ENCODE measurements at regions not wholly inside any gene's neighbourhood (a gene's known extent, or its start where the extent isn't known, plus 50 kb on each side); places are given as distances from the start of the nearest gene placed in this dataset.

- TF ChIP-seq POLR2A (IDR thresholded peaks at IDR 0.05; ENCODE audit: low read depth) = no peak
- TF ChIP-seq CTCF (IDR thresholded peaks at IDR 0.05) = no peak
- no peak for TF ChIP-seq EP300 (IDR thresholded peaks at IDR 0.05)
Observed at GRCh38 chr6:19261642-19262041, 575.5 kb upstream of the ID4 start.

Data from esophagus muscularis mucosa (tissue), 4 donors.